Heart left ventricle (tissue), 13 donors: ENCODE measurements at regions not wholly inside any gene's neighbourhood (a gene's known extent, or its start where the extent isn't known, plus 50 kb on each side); places are given as distances from the start of the nearest gene placed in this dataset.

Source experiments
- CTCF ChIP-seq, 12 donors: fragments of 200-600 bp; sonication (generic) in 4 of 12; IDR thresholded peaks; one replicate each; pipeline versions ENCODE4 v1.5.0 to v1.8.0; 2018 to 2022; ENCODE audit warnings: antibody characterized with exemption in 12 of 12, mild to moderate bottlenecking in 5 of 12
- POLR2A ChIP-seq, 2 donors: fragments of 450-650 bp; IDR thresholded peaks; one replicate each; pipeline ENCODE4 v1.6.1; 2017; ENCODE audit warnings: antibody characterized with exemption in 2 of 2, mild to moderate bottlenecking in 2 of 2, moderate library complexity in 2 of 2
- donor health status: ischemic (EF 13 %, LVEDD 7.1; RV severe dilation, severe dysfunction).
- donor health status: DM: no; HTN: yes; CAD: no.
- donor health status: DM: no; HTN: no; CAD: no.
- donor health status: ischemic (EF 25% LVEDD 6.9; RV normal size, moderate dysfunction).
- donor health status: ischemic (EF 25% LVEDD 5.7; RV mildly dilated, moderate dysfunction).
- donor health status: ischemic (EF 35%, LVEDD 5.7; RV mildly dilated, moderate dysfunction).
- donor health status: nonischemic (EF 11% LVEDD 7.7; RV severe dilation, severe dysfunction).
- donor health status: DM: yes; HTN: yes; CAD: no.
- donor health status: PGD.
- donor health status: ischemic (EF 29% LVEDD 5.4; RV normal size, mild dysfunction).
- donor health status: nonischemic (EF 23%, LVEDD 6.1; RV moderate dilation, normal function).

GRCh38 chr1:190579552-190580193 is 102.0 kb upstream of the BRINP3 start:
- no peak for TF ChIP-seq CTCF (IDR thresholded peaks at IDR 0.05)
- TF ChIP-seq POLR2A (IDR thresholded peaks at IDR 0.05) = no peak
